Dendritic cell treated with granulocyte-macrophage colony-stimulating factor and Interleukin-4, amounts not matched to agents 40 ng/mL and 50 ng/mL, for 4 days (primary cell): ENCODE measurements at regions not wholly inside any gene's neighbourhood (a gene's known extent, or its start where the extent isn't known, plus 50 kb on each side); places are given as distances from the start of the nearest gene placed in this dataset.

Source experiments
- H3K27ac Mint-ChIP-seq: one replicate; pipeline ENCODE4 v1.8.0; 2022; ENCODE audit warnings: mild to moderate bottlenecking, mixed read lengths
- H3K27me3 Mint-ChIP-seq: one replicate; pipeline ENCODE4 v1.8.0; 2022; ENCODE audit warnings: mild to moderate bottlenecking, mixed read lengths
- H3K36me3 Mint-ChIP-seq: one replicate; pipeline ENCODE4 v1.8.0; 2022; ENCODE audit warnings: low read depth, mixed read lengths
- H3K4me1 Mint-ChIP-seq: one replicate; pipeline ENCODE4 v1.8.0; 2022; ENCODE audit warnings: low read depth, mixed read lengths
- H3K4me3 Mint-ChIP-seq: one replicate; pipeline ENCODE4 v1.8.0; 2022; ENCODE audit warnings: mild to moderate bottlenecking, moderate library complexity, mixed read lengths
- H3K9me3 Mint-ChIP-seq: one replicate; pipeline ENCODE4 v1.8.0; 2022; ENCODE audit warnings: mixed read lengths
- intact Hi-C: fragments of 100-400 bp; cut with micrococcal nuclease; formaldehyde crosslinking; loops from one replicate; pipeline ENCODE4 v1.15.0; 2022

- Mint-ChIP-seq H3K36me3 (no peaks in the 10 kb centered on the region), H3K27ac (no peak overlapping the region), H3K4me1 (no peaks in the 10 kb centered on the region), H3K27me3 (no peaks in the 10 kb centered on the region), H3K4me3 (no peak overlapping the region), H3K9me3 (no peaks in the 10 kb centered on the region)
- intact Hi-C loops = no loop called here
Observed at GRCh38 chr14:104366931-104367865, 212.4 kb upstream of the C14orf180 start.

GRCh38 chr14:104367866-104368750, 211.5 kb upstream of the C14orf180 start:
- no peaks in the 10 kb centered on the region for H3K36me3 Mint-ChIP-seq
- H3K9me3 Mint-ChIP-seq = no peaks in the 10 kb centered on the region
- H3K4me3 Mint-ChIP-seq = no peak overlapping the region
- H3K27ac Mint-ChIP-seq = no peak overlapping the region
- intact Hi-C loops = no loop called here
- no peaks in the 10 kb centered on the region for H3K27me3 Mint-ChIP-seq
- H3K4me1 Mint-ChIP-seq = no peaks in the 10 kb centered on the region

GRCh38 chr14:104368751-104369100, 210.8 kb upstream of the C14orf180 start:
- H3K9me3 Mint-ChIP-seq = no peaks in the 10 kb centered on the region
- H3K4me1 Mint-ChIP-seq = no peaks in the 10 kb centered on the region
- intact Hi-C loops = no loop called here
- H3K36me3 Mint-ChIP-seq = no peaks in the 10 kb centered on the region
- H3K4me3 Mint-ChIP-seq = no peak overlapping the region
- no peak overlapping the region for H3K27ac Mint-ChIP-seq
- no peaks in the 10 kb centered on the region for H3K27me3 Mint-ChIP-seq

- no peaks in the 10 kb centered on the region for H3K4me1 Mint-ChIP-seq
- intact Hi-C loops = no loop called here
- no peaks in the 10 kb centered on the region for H3K9me3 Mint-ChIP-seq
- no peaks in the 10 kb centered on the region for H3K36me3 Mint-ChIP-seq
- no peaks in the 10 kb centered on the region for H3K27me3 Mint-ChIP-seq
- H3K27ac Mint-ChIP-seq = no peak overlapping the region
- H3K4me3 Mint-ChIP-seq = no peak overlapping the region
Observed at GRCh38 chr14:104369208-104369607, 210.4 kb upstream of the C14orf180 start.

GRCh38 chr14:104370256-104370870, 209.2 kb upstream of the C14orf180 start:
- H3K9me3 Mint-ChIP-seq = no peaks in the 10 kb centered on the region
- no peak overlapping the region for H3K4me3 Mint-ChIP-seq
- intact Hi-C loops = no loop called here
- no peaks in the 10 kb centered on the region for H3K36me3 Mint-ChIP-seq
- no peak overlapping the region for H3K27ac Mint-ChIP-seq
- no peaks in the 10 kb centered on the region for H3K27me3 Mint-ChIP-seq
- no peaks in the 10 kb centered on the region for H3K4me1 Mint-ChIP-seq

- Mint-ChIP-seq H3K27me3 (no peaks in the 10 kb centered on the region), H3K36me3 (no peaks in the 10 kb centered on the region), H3K9me3 (no peaks in the 10 kb centered on the region), H3K4me1 (no peaks in the 10 kb centered on the region), H3K27ac (no peak overlapping the region), H3K4me3 (no peak overlapping the region)
- intact Hi-C loops = no loop called here
Observed at GRCh38 chr14:104371031-104371430, 208.5 kb upstream of the C14orf180 start.

- Mint-ChIP-seq H3K4me1 (no peaks in the 10 kb centered on the region), H3K27me3 (no peaks in the 10 kb centered on the region), H3K4me3 (no peak overlapping the region), H3K9me3 (no peaks in the 10 kb centered on the region), H3K36me3 (no peaks in the 10 kb centered on the region), H3K27ac (no peak overlapping the region)
- intact Hi-C loops = no loop called here
Observed at GRCh38 chr14:104371917-104372316, 207.6 kb upstream of the C14orf180 start.

GRCh38 chr14:104372390-104373054, 207.0 kb upstream of the C14orf180 start:
- no peaks in the 10 kb centered on the region for H3K36me3 Mint-ChIP-seq
- intact Hi-C loops = no loop called here
- no peaks in the 10 kb centered on the region for H3K4me1 Mint-ChIP-seq
- H3K4me3 Mint-ChIP-seq = no peak overlapping the region
- no peaks in the 10 kb centered on the region for H3K27me3 Mint-ChIP-seq
- no peaks in the 10 kb centered on the region for H3K9me3 Mint-ChIP-seq
- H3K27ac Mint-ChIP-seq = no peak overlapping the region

GRCh38 chr14:104373055-104373854, 206.3 kb upstream of the C14orf180 start:
- H3K4me1 Mint-ChIP-seq = no peaks in the 10 kb centered on the region
- no peaks in the 10 kb centered on the region for H3K36me3 Mint-ChIP-seq
- intact Hi-C loops = no loop called here
- no peaks in the 10 kb centered on the region for H3K9me3 Mint-ChIP-seq
- no peak overlapping the region for H3K4me3 Mint-ChIP-seq
- H3K27ac Mint-ChIP-seq = no peak overlapping the region
- H3K27me3 Mint-ChIP-seq = no peaks in the 10 kb centered on the region

- Mint-ChIP-seq H3K36me3 (no peaks in the 10 kb centered on the region), H3K4me1 (no peaks in the 10 kb centered on the region), H3K9me3 (no peaks in the 10 kb centered on the region), H3K27ac (no peak overlapping the region), H3K27me3 (no peaks in the 10 kb centered on the region), H3K4me3 (no peak overlapping the region)
- intact Hi-C loops = no loop called here
Observed at GRCh38 chr14:104373855-104374717, 205.5 kb upstream of the C14orf180 start.

- no peaks in the 10 kb centered on the region for H3K36me3 Mint-ChIP-seq
- no peak overlapping the region for H3K4me3 Mint-ChIP-seq
- no peaks in the 10 kb centered on the region for H3K4me1 Mint-ChIP-seq
- intact Hi-C loops = no loop called here
- H3K27me3 Mint-ChIP-seq = no peaks in the 10 kb centered on the region
- H3K9me3 Mint-ChIP-seq = no peaks in the 10 kb centered on the region
- no peak overlapping the region for H3K27ac Mint-ChIP-seq
Observed at GRCh38 chr14:104374718-104375080, 204.9 kb upstream of the C14orf180 start.

- intact Hi-C loops = no loop called here
- Mint-ChIP-seq H3K4me3 (no peak overlapping the region), H3K36me3 (no peaks in the 10 kb centered on the region), H3K4me1 (no peaks in the 10 kb centered on the region), H3K27me3 (no peaks in the 10 kb centered on the region), H3K9me3 (no peaks in the 10 kb centered on the region), H3K27ac (no peak overlapping the region)
Observed at GRCh38 chr14:104375551-104376201, 203.9 kb upstream of the C14orf180 start.
